Panc1 (cell line): ENCODE measurements at regions not wholly inside any gene's neighbourhood (a gene's known extent, or its start where the extent isn't known, plus 50 kb on each side); places are given as distances from the start of the nearest gene placed in this dataset.

ENCODE experiments used
- ATAC-seq: fragments of 200-7000 bp; cut with Tn5 transposase; 2 replicates; pipeline ENCODE4 v1.9.1; 2020; ENCODE audit warnings: mild to moderate bottlenecking, moderate library complexity
- BruUV-seq: library from RNA; stranded (reverse); fragments of 400-500 nt; replicated peaks from 2 replicates; lab custom pipeline; 2021; lab: Mats Ljungman, UMichigan
- CTCF ChIA-PET: fragments of 300-600 bp; sonication (Branson Sonifier 250); formaldehyde crosslinking; loops from one replicate; lab custom pipeline; 2022; ENCODE audit warnings: antibody characterized with exemption; lab: Charles Lee
- POLR2A ChIA-PET: fragments of 300-600 bp; sonication (Branson Sonifier 250); formaldehyde crosslinking; loops from one replicate; lab custom pipeline; 2022; ENCODE audit warnings: antibody characterized with exemption; lab: Charles Lee
- DNase-seq: peaks from one replicate; pipeline ENCODE4 v3.0.0-alpha.2; 2010; ENCODE audit warnings: low read depth, low spot score
- H3K27ac ChIP-seq: 2 replicates; pipeline ENCODE4 v1.5.1; 2011; ENCODE audit warnings: mild to moderate bottlenecking, low read length, inconsistent platforms
- H3K27me3 ChIP-seq: fragments of 200-500 bp; sonication (Bioruptor generic); 2 replicates; pipeline ENCODE4 v1.6.0; 2014; ENCODE audit warnings: low read length, inconsistent platforms; ENCODE audit not compliant: control insufficient read depth, insufficient read depth
- H3K36me3 ChIP-seq: fragments of 200-500 bp; sonication (Bioruptor generic); 2 replicates; pipeline ENCODE4 v1.5.1; 2014; ENCODE audit warnings: inconsistent platforms, mild to moderate bottlenecking, low read length, moderate library complexity; ENCODE audit not compliant: control insufficient read depth, insufficient read depth
- H3K4me1 ChIP-seq: 2 replicates; pipeline ENCODE4 v1.5.1; 2011; ENCODE audit warnings: inconsistent platforms, mild to moderate bottlenecking, low read length, moderate library complexity; ENCODE audit not compliant: control insufficient read depth, insufficient read depth
- H3K4me3 ChIP-seq, 2 experiments: 2 replicates each; pipeline ENCODE4 v1.5.1; 2011 to 2012; ENCODE audit warnings: low read depth in 2 of 2, low read length in 2 of 2, mild to moderate bottlenecking in 2 of 2, inconsistent platforms in 1 of 2, moderate library complexity in 1 of 2
- H3K9me3 ChIP-seq: fragments of 200-500 bp; sonication (Bioruptor generic); 2 replicates; pipeline ENCODE4 v1.5.1; 2014; ENCODE audit warnings: low read depth, mild to moderate bottlenecking, inconsistent platforms, low read length, moderate library complexity; ENCODE audit not compliant: control insufficient read depth, insufficient read depth
- CTCF ChIP-seq: fragments of 450-650 bp; IDR thresholded peaks from 2 replicates; pipeline ENCODE4 v1.5.1; 2017; ENCODE audit warnings: mild to moderate bottlenecking
- POLR2AphosphoS5 ChIP-seq: IDR thresholded peaks from 2 replicates; pipeline ENCODE4 v1.6.1; 2012; ENCODE audit warnings: mild to moderate bottlenecking, low read depth, low read length, moderate library complexity
- REST ChIP-seq, 2 experiments: IDR thresholded peaks; 2 replicates each; pipeline ENCODE4 v1.6.1; 2011 to 2012; ENCODE audit warnings: low read depth in 2 of 2, control low read depth in 1 of 2, low read length in 1 of 2, mild to moderate bottlenecking in 1 of 2, moderate library complexity in 1 of 2; ENCODE audit not compliant: insufficient read depth in 1 of 2
- SIN3A ChIP-seq: IDR thresholded peaks from 2 replicates; pipeline ENCODE4 v1.6.1; 2012; ENCODE audit warnings: low read depth, mild to moderate bottlenecking, low read length, moderate library complexity, borderline replicate concordance; ENCODE audit not compliant: insufficient read depth
- TCF7L2 ChIP-seq: IDR thresholded peaks from 2 replicates; pipeline ENCODE4 v1.6.1; 2011; ENCODE audit warnings: mild to moderate bottlenecking, low read depth, low read length, inconsistent platforms
- in situ Hi-C: cut with HindIII; loops from 2 replicates; pipeline ENCODE4 v1.10.0; 2016; ENCODE audit warnings: low sequenced_read_pairs, low pct_unique_long_range_greater_than_20kb
- intact Hi-C: fragments of 100-400 bp; cut with micrococcal nuclease; formaldehyde crosslinking; loops from one replicate; pipeline ENCODE4 v1.10.0; 2022; ENCODE audit not compliant: unreplicated experiment

GRCh38 chr3:168859143-168859542 is 763.4 kb upstream of the GOLIM4 start:
- Histone ChIP-seq H3K4me3 (no peak overlapping the region), H3K9me3 (no peaks in the 10 kb centered on the region), H3K27ac (no peak overlapping the region), H3K4me1 (no peaks in the 10 kb centered on the region), H3K36me3 (no peaks in the 10 kb centered on the region), H3K27me3 (no peaks in the 10 kb centered on the region)
- ChIA-PET CTCF (no interaction called here), POLR2A (no interaction called here)
- intact Hi-C loops, result no loop called here
- TF ChIP-seq TCF7L2 (no peak), POLR2AphosphoS5 (no peak), REST (IDR thresholded peaks at IDR 0.05; ENCODE audit: insufficient read depth in 1 of 2, low read depth in 2 of 2, low read length in 1 of 2) (no peak), CTCF (no peak)
- ATAC-seq (no peak), DNase-seq (no peak)
- no TSS peak for BruUV-seq
- in situ Hi-C loops, result no loop called here

- no peaks in the 10 kb centered on the region for H3K36me3 ChIP-seq
- DNase-seq (no peak), ATAC-seq (no peak)
- CTCF ChIA-PET, result no interaction called here
- in situ Hi-C loops, result no loop called here
- no peaks in the 10 kb centered on the region for H3K27me3 ChIP-seq
- POLR2A ChIA-PET, result no interaction called here
- BruUV-seq, result no TSS peak
- H3K4me3 ChIP-seq, result no peak overlapping the region
- TF ChIP-seq CTCF (no peak), POLR2AphosphoS5 (no peak), REST (IDR thresholded peaks at IDR 0.05; ENCODE audit: insufficient read depth in 1 of 2, low read depth in 2 of 2, low read length in 1 of 2) (no peak), TCF7L2 (no peak), SIN3A (no peak)
- no peaks in the 10 kb centered on the region for H3K4me1 ChIP-seq
- no peak overlapping the region for H3K27ac ChIP-seq
- intact Hi-C loops, result no loop called here
- no peaks in the 10 kb centered on the region for H3K9me3 ChIP-seq
Measured at GRCh38 chr3:168858327-168858726, 762.6 kb upstream of the GOLIM4 start.
